Esophagus muscularis mucosa (tissue), 4 donors: ENCODE measurements at regions not wholly inside any gene's neighbourhood (a gene's known extent, or its start where the extent isn't known, plus 50 kb on each side); places are given as distances from the start of the nearest gene placed in this dataset.

Experiments
- DNase-seq: peaks from one replicate; pipeline ENCODE4 v3.0.0-alpha.2; 2017; ENCODE audit errors: extremely low spot score
- H3K27ac ChIP-seq, 4 donors: fragments of 200-600 bp; sonication (generic); replicated peaks in 1 of 4; 1 replicate in 3 of 4; 2 replicates in 1 of 4; pipeline ENCODE4 v1.5.1; 2016 to 2019; ENCODE audit warnings: mild to moderate bottlenecking in 1 of 4
- H3K27me3 ChIP-seq, 4 donors: fragments of 200-600 bp; sonication (generic); one replicate each; pipeline versions ENCODE4 v1.5.1 to v1.6.0; 2016 to 2019
- H3K36me3 ChIP-seq, 4 donors: fragments of 200-600 bp; sonication (generic); one replicate each; pipeline ENCODE4 v1.5.1; 2016 to 2019
- H3K4me1 ChIP-seq, 4 donors: fragments of 200-600 bp; sonication (generic); one replicate each; pipeline ENCODE4 v1.5.1; 2016 to 2019
- H3K4me3 ChIP-seq, 4 donors: fragments of 200-600 bp; sonication (generic); 1 replicate in 2 of 4; 2 replicates in 2 of 4; pipeline ENCODE4 v1.5.1; 2016 to 2019; ENCODE audit warnings: mild to moderate bottlenecking in 4 of 4, moderate library complexity in 1 of 4
- H3K9me3 ChIP-seq, 4 donors: fragments of 200-600 bp; sonication (generic); 1 replicate in 3 of 4; 2 replicates in 1 of 4; pipeline ENCODE4 v1.5.1; 2016 to 2019
- CTCF ChIP-seq, 3 experiments: fragments of 200-600 bp in 2 of 3; fragments of 450-650 bp in 1 of 3; sonication (generic) in 2 of 3; IDR thresholded peaks; one replicate each; pipeline ENCODE4 v1.5.1; 2017 to 2019; ENCODE audit warnings: antibody characterized with exemption in 3 of 3, mild to moderate bottlenecking in 2 of 3, moderate library complexity in 1 of 3
- EP300 ChIP-seq: sonication (generic); formaldehyde crosslinking; IDR thresholded peaks from one replicate; pipeline ENCODE4 v1.6.1; 2017; ENCODE audit warnings: antibody characterized with exemption
- POLR2A ChIP-seq: fragments of 450-650 bp; IDR thresholded peaks from one replicate; pipeline ENCODE4 v1.6.1; 2017; ENCODE audit warnings: antibody characterized with exemption, moderate library complexity, mild to moderate bottlenecking, low read depth
- POLR2AphosphoS5 ChIP-seq, 2 donors: sonication (generic); formaldehyde crosslinking; IDR thresholded peaks; one replicate each; pipeline ENCODE4 v1.6.1; 2017; ENCODE audit warnings: antibody characterized with exemption in 2 of 2
- WGBS: methylation state at CpG from one replicate; pipeline ENCODE4 v1.1.5; 2018; 5-methylcytosine and 5-hydroxymethylcytosine counted together
- intact Hi-C: fragments of 100-400 bp; cut with DNase I; formaldehyde crosslinking; loops from one replicate; pipeline ENCODE4 v1.15.1; 2023

DNA sequence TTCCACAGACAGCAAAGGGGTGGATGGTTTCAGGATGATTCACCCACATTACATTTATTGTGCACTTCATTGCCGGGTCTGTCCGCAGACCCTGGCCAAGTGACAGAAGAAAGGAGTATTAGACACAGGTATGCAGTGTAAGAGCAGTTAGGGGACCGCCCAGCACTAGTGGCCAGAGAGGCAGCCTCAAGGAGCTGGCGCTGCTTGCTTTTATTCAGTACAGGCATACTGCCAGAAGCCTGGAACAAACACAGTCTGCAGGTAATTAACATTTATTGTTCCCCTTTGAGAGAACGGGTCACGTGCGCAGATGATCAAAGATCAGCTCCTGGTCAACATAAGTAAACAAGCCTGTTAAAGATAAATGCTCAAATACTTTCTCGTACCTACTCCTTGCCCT is 1639.0 kb upstream of the IGFBP7 start:
- Histone ChIP-seq H3K9me3 (no peaks in the 10 kb centered on the region), H3K36me3 (no peaks in the 10 kb centered on the region), H3K27me3 (no peaks in the 10 kb centered on the region), H3K4me3 (no peak overlapping the region), H3K4me1 (no peaks in the 10 kb centered on the region), H3K27ac (no peak overlapping the region)
- no peak for DNase-seq
- WGBS, result 80% methylated on average over 7 of the region's 8 CpGs
- intact Hi-C loops, result no loop called here
- TF ChIP-seq POLR2AphosphoS5 (IDR thresholded peaks at IDR 0.05) (no peak), POLR2A (no peak), EP300 (no peak), CTCF (IDR thresholded peaks at IDR 0.05) (no peak)

DNA sequence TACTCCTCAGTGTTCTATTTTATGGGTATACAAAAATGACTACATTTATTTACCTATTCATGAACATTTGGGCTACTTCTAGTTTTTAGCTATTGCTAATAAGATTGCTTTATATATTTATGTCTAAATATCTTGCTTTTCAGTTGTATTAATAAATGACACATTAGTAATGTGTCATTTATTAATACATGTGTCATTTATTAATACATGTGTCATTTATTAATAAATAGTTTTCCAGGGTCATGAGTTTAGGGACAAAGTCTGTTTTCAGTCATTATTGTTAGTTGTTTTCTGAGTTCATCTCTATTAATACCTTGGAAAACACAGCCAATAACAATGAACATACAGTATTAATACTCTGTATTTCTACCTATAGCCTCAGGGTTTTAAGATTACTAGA is 1630.7 kb upstream of the IGFBP7 start:
- no peak for DNase-seq
- Histone ChIP-seq H3K27me3 (no peaks in the 10 kb centered on the region), H3K9me3 (no peaks in the 10 kb centered on the region), H3K4me1 (no peaks in the 10 kb centered on the region), H3K4me3 (no peak overlapping the region), H3K27ac (no peak overlapping the region), H3K36me3 (no peaks in the 10 kb centered on the region)
- intact Hi-C loops, result no loop called here
- no peak for TF ChIP-seq CTCF (IDR thresholded peaks at IDR 0.05)
- no peak for TF ChIP-seq EP300
- no peak for TF ChIP-seq POLR2A
- TF ChIP-seq POLR2AphosphoS5 (IDR thresholded peaks at IDR 0.05), result no peak

- H3K36me3 ChIP-seq, result no peaks in the 10 kb centered on the region
- intact Hi-C loops, result no loop called here
- no peak overlapping the region for H3K27ac ChIP-seq
- 97% methylated on average over 1 of the region's 1 CpG for WGBS
- no peaks in the 10 kb centered on the region for H3K27me3 ChIP-seq
- no peak overlapping the region for H3K4me3 ChIP-seq
- TF ChIP-seq POLR2AphosphoS5 (IDR thresholded peaks at IDR 0.05) (no peak), EP300 (no peak), CTCF (IDR thresholded peaks at IDR 0.05) (no peak), POLR2A (no peak)
- H3K9me3 ChIP-seq, result no peaks in the 10 kb centered on the region
- H3K4me1 ChIP-seq, result no peaks in the 10 kb centered on the region
- no peak for DNase-seq
Measured at GRCh38 chr4:58739275-58739674, 1629.1 kb upstream of the IGFBP7 start.

GRCh38 chr4:58738375-58738774 is 1628.2 kb upstream of the IGFBP7 start:
- no peaks in the 10 kb centered on the region for H3K36me3 ChIP-seq
- no peak for TF ChIP-seq CTCF (IDR thresholded peaks at IDR 0.05)
- H3K9me3 ChIP-seq, result no peaks in the 10 kb centered on the region
- no peaks in the 10 kb centered on the region for H3K4me1 ChIP-seq
- intact Hi-C loops, result no loop called here
- H3K27me3 ChIP-seq, result no peaks in the 10 kb centered on the region
- no peak overlapping the region for H3K27ac ChIP-seq
- H3K4me3 ChIP-seq, result no peak overlapping the region
- DNase-seq, result no peak

GRCh38 chr4:58734030-58734674 is 1624.0 kb upstream of the IGFBP7 start:
- 63% methylated on average over 1 of the region's 1 CpG for WGBS
- TF ChIP-seq POLR2AphosphoS5 (IDR thresholded peaks at IDR 0.05) (no peak), POLR2A (no peak), EP300 (no peak), CTCF (IDR thresholded peaks at IDR 0.05) (no peak)
- Histone ChIP-seq H3K36me3 (no peaks in the 10 kb centered on the region), H3K4me1 (no peaks in the 10 kb centered on the region), H3K4me3 (no peak overlapping the region), H3K27ac (no peak overlapping the region), H3K9me3 (no peaks in the 10 kb centered on the region), H3K27me3 (no peaks in the 10 kb centered on the region)
- intact Hi-C loops, result no loop called here
- DNase-seq, result no peak
